ENCODE measurements at regions not wholly inside any gene's neighbourhood (a gene's known extent, or its start where the extent isn't known, plus 50 kb on each side); places are given as distances from the start of the nearest gene placed in this dataset.
"Not testable (repeated sequence)": the region's sequence is repeated elsewhere in the genome, so short reads cannot be mapped to it uniquely, and the experiment has no call there.

DNA sequence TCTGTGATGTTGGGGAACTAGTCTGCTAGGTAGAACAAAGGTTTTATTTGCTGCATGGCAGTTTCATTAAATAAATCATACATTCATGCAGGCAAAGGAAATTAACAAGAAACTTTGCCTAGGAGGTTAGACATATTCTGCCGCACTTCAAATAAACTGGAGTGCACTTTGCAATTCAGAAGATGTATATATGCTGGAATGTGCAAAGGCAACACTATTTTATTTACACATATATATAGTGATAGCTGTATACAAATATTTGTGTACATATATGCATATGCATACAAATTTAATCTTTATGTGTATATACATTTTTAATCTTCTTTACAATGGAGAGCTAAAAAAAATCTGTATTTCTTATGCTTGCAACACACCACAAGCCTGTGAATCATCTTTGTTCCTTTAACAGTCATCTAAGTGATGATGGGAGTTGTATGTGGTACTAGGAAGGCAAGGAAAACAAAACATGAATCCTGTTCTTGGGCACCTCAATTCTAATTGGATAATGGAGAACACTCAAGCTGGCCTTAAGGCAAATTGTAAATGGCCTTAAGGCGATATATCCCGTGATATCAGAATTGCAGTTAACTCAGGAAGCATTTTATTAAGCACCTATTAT lies 605.8 kb upstream of the CAMK1G start:
- no peak for DNase-seq

GRCh38 chr1:208979776-208980175 lies 603.7 kb upstream of the CAMK1G start:
- no peak for DNase-seq

GRCh38 chr1:208980605-208981004 lies 602.9 kb upstream of the CAMK1G start:
- DNase-seq, result no peak

GRCh38 chr1:208985231-208985630 lies 598.3 kb upstream of the CAMK1G start:
- DNase-seq, result no peak

DNA sequence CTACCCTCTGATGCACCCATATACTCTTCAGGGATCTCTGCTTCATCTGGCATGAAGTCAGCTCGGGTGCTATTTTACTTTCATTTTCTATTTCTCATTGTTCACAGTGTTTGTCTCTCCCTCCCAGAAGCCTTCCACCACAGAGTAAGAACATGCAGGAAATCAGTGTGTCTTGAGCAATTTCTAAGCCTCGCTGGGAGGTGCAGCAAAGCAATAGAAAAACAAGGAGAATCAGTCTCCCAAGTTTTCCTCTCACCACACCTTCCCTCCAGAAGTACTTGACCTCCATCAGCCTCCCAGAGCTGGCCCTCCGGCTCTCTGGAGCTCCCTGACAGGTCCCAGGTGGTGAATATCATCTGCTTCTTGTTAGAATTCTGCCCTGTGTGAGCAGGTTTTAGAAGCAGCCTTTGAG lies 594.7 kb upstream of the CAMK1G start:
- peak; percentile 78 for DNase-seq

GRCh38 chr1:208990456-208990855 lies 593.1 kb upstream of the CAMK1G start:
- no peak for DNase-seq

GRCh38 chr1:208997053-208997452 lies 586.5 kb upstream of the CAMK1G start:
- not testable (repeated sequence) for DNase-seq

DNA sequence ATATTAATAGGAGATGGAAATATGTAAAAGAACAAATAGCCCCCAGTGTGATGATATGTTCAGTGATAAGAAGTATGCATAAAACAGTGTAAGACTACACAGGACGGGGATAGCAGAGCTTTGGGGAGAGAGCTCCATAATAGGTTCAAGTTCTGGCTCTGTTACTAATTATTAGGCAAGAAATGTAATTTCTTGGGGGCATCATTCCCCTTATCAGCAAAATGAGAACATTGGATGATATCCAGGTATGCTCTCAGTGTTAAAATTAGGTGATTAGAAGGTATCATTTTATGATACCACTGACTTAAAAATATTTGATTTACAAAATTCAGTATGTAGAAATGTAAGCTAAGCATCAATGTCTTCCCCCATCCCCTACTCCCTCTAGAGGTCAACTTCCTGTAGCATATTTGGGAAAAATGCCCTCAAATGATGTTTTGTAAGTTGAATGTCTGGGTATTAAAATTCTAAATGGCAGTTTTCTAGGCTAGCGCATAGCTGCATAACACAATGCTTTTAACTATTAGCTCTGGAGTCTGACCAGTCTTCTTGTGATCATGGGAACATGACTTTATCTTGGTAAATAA lies 585.7 kb upstream of the CAMK1G start:
- no peak for DNase-seq

DNA sequence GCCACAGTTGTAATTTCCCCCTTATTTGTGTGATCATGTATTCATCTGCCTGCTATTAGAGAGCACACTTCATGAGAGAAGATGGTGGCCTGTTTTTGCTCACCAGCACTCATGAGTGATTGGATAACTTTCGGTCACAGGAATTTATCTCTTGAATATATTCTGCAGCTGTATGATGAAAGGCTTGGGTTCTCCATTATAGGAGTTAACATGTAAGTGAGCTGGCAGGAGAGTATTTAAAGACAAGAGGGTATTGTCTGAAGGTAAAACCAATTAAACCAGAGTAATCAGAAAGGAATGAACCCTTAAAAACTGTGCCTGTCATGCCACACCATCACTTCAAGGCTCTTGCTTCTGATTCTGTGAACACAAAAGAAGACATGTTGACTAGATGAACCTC lies 574.9 kb upstream of the CAMK1G start:
- DNase-seq, result no peak

DNA sequence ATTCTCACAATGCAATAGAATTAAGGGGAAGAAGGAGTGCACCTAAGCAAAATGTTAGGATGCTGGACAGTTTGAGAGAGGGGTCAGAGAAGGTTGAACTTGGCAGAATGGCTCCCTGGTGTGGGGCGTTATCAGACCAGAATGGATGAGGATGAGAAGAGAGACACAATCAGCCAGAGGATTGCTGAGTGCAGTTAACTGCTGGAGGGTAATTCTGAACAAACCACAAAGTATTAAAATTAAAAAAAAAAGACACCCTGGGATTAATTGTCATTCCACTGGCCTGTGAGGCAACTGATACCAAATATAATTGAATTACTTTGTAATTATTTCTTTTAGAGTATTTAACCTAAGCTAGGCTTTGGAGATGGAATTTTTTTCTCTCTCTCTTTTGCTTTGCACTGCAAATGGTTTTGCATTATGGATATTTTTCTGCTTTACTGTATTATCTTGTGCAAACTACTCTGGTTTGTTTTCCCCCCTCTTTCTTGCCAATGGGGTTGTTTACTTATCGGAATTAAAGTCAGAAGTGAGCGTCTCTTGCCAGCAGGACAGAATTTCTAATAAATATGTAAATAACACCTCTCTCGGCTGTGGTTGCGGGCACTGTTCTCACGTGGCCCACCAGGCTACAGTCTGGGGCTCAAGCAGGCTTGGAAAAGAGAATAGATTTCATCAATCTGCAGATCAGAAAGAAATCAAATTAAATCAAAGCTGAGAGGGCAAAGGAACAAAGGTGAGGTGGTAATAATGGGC lies 572.9 kb upstream of the CAMK1G start:
- no peak for DNase-seq

DNA sequence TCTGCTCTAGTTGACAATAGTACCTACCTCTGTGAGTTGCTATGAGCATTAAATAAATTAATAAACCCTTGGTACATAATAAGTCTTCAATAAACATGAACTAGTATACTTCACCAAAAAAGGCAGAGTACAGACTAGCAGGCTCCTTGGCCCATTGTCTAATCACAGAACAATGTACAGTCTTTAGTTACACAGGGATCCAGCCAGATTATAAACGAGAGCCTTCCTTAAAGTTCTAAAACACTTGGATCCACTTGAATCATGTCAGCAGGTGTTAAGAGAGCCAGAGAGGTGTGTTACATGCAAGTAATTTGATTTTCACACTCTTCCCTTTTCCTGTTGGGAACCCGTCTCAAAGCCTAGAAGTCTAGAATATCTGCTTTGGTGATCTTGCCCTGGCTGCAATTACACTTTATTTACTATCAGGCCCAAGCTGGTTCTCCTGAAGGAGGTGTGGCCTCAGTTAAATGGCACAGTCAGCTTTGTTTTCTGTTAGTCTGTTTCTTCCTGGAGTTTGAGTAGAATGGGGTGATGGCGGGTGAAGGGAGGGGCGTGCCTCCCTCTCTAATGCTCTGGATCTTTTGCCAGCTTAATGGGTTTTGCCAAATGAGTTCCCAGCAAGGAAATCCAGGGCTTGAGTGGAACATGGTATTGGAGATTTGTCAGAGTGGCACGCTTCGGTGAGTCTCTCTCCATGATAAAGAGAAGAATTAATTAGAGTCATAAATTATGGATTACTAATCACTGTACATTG lies 570.9 kb upstream of the CAMK1G start:
- DNase-seq, result no peak

GRCh38 chr1:209015092-209015491 lies 568.4 kb upstream of the CAMK1G start:
- DNase-seq, result no peak

- no peak for DNase-seq
Measured at GRCh38 chr1:209021622-209022021, 561.9 kb upstream of the CAMK1G start.

DNA sequence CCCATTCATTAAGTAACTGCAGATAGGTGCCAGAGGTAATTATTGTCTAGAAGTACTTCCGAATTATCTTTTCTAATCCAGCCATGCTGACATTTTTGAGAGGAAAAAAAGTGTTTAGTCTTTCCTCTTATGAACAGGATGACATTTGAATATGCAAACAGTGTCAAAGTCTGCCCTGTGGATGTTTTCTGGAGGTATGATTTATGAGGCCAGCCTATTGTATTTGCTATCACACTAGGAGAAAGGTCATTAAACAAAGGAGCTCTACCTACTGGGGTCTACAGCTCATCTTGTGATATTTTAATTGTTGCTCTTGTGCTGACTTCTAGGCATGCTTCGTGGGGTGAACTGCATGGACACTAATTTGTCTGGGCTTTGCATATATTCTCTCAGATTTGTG lies 559.7 kb upstream of the CAMK1G start:
- DNase-seq, result no peak

GRCh38 chr1:209029737-209030136 lies 553.8 kb upstream of the CAMK1G start:
- no peak for DNase-seq

DNA sequence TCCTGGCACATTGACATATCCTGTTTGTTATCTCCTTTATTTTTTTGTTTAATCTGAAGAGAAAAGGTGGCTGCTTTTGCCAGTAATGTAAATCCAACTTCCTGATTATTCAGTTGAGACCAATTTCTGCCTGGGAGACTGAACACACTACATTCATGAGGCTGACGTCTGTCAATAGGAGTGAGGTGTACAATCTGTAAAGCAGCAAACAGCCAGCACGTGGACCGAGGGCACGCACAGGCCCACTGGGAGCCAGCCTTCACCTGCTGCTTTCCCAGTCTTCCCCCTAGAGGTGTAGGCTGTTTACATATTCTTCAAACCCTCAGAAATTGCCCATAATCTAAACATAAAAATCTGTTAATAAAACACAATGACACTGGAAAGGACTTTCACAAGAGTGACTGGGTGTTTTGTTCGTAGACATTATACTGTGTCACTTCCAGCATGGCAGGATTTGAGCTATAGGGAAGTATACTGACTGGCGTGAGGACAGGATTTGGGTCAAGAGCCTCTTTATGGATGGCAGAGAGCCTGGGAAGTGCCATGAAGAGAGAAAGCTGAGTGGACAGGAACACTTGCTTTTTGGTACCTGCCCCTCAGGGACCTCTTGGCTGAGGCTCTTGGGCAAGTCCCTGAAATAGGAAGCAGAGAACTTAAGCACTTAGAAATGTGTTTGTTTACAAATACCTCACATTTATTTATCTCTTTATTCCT lies 552.9 kb upstream of the CAMK1G start:
- no peak for DNase-seq

DNA sequence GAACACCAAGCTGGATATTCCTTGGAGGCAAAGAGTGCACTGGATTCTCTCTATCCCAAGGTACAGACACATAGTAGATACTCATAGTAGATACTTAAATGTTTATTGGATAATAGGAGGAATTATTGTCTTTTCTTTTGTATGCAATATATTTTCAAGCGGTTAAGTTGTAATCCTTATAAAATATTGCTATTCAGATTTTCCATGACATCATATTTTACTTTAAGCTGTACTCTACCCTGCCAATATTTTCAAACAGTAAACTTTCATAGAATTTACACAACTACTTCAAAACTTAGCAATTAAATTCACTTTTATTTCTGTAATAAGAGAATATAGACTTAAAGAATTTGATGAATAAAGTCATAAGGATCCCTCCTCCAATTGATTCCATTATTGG lies 546.5 kb upstream of the CAMK1G start:
- no peak for DNase-seq

GRCh38 chr1:209038316-209038715 lies 545.2 kb upstream of the CAMK1G start:
- DNase-seq, result no peak

- no peak for DNase-seq
Measured at GRCh38 chr1:209038735-209039134, 544.8 kb upstream of the CAMK1G start.

GRCh38 chr1:209040351-209040750 lies 543.2 kb upstream of the CAMK1G start:
- DNase-seq, result no peak

DNA sequence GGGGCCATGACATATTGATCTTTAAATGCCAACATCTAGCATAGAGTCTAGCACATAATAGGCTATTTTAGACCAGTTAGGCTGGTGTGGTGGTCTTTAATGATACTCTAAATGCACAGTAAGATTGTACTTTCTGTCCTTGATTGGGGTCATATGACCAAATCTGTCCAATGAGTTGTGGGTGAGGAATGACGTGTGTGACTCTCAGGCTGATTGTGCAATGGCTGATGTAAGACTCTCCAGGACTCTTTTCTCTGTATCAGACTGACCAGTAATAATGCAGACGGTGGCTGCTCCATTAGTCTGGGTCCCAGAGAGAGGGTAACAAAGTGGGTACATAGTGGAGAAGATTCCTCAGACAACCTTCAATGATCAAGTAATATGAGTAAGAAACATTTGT lies 541.6 kb upstream of the CAMK1G start:
- no peak for DNase-seq

GRCh38 chr1:209042413-209042812 lies 541.1 kb upstream of the CAMK1G start:
- DNase-seq, result no peak

Measured in RPMI8226 (cell line).